ENCODE measurements at regions not wholly inside any gene's neighbourhood (a gene's known extent, or its start where the extent isn't known, plus 50 kb on each side); places are given as distances from the start of the nearest gene placed in this dataset.

GRCh38 chr16:55398762-55399161 is 74.8 kb downstream of the IRX6 start:
- Mint-ChIP-seq H3K27me3 (ENCODE audit: low read depth) (peaks cover 57% of the 10 kb centered on the region), H3K36me3 (no peaks in the 10 kb centered on the region), H3K4me1 (no peaks in the 10 kb centered on the region), H3K9me3 (no peaks in the 10 kb centered on the region), H3K4me3 (no peak overlapping the region), H3K27ac (no peak overlapping the region)
- TF ChIP-seq, protein P1, sequence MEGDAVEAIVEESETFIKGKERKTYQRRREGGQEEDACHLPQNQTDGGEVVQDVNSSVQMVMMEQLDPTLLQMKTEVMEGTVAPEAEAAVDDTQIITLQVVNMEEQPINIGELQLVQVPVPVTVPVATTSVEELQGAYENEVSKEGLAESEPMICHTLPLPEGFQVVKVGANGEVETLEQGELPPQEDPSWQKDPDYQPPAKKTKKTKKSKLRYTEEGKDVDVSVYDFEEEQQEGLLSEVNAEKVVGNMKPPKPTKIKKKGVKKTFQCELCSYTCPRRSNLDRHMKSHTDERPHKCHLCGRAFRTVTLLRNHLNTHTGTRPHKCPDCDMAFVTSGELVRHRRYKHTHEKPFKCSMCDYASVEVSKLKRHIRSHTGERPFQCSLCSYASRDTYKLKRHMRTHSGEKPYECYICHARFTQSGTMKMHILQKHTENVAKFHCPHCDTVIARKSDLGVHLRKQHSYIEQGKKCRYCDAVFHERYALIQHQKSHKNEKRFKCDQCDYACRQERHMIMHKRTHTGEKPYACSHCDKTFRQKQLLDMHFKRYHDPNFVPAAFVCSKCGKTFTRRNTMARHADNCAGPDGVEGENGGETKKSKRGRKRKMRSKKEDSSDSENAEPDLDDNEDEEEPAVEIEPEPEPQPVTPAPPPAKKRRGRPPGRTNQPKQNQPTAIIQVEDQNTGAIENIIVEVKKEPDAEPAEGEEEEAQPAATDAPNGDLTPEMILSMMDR (IDR thresholded peaks at IDR 0.05; ENCODE audit: unreplicated experiment): no peak
- DNase-seq (ENCODE audit: low spot score in 2 of 2, unreplicated experiment in 2 of 2): no peak

- H3K36me3 Mint-ChIP-seq: no peaks in the 10 kb centered on the region
- no peak for DNase-seq (ENCODE audit: low spot score in 2 of 2, unreplicated experiment in 2 of 2)
- no peak overlapping the region for H3K27ac Mint-ChIP-seq
- TF ChIP-seq, protein P1 (IDR thresholded peaks at IDR 0.05; ENCODE audit: unreplicated experiment): no peak
- H3K4me3 Mint-ChIP-seq: no peak overlapping the region
- H3K9me3 Mint-ChIP-seq: no peaks in the 10 kb centered on the region
- peaks cover 62% of the 10 kb centered on the region for H3K27me3 Mint-ChIP-seq (ENCODE audit: low read depth)
- H3K4me1 Mint-ChIP-seq: no peaks in the 10 kb centered on the region
These were observed 75.9 kb downstream of the IRX6 start for GRCh38 chr16:55399911-55400310.

DNA sequence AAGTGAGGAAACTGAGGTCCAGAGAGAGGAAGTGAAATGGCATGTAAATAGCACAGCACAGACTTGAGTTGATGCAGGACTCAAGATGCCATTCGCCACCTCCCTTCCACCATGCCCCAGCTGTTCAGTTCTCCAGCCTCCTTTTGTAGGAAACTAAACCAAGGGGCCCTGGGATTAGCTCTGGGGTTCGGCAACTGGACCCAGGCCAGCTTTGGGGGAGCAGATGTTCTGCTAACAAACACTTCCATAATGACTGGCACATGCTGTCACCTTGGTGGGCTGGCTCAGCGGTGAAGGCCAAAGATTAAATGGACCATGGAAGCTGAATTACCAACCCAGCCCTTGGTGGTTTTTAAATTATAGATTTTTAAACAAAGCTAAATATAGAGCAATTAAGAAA is 77.0 kb downstream of the IRX6 start:
- Mint-ChIP-seq H3K36me3 (no peaks in the 10 kb centered on the region), H3K27me3 (ENCODE audit: low read depth) (peaks cover 65% of the 10 kb centered on the region), H3K27ac (no peak overlapping the region), H3K9me3 (no peaks in the 10 kb centered on the region), H3K4me3 (no peak overlapping the region), H3K4me1 (no peaks in the 10 kb centered on the region)
- TF ChIP-seq, protein P1 (IDR thresholded peaks at IDR 0.05; ENCODE audit: unreplicated experiment): no peak
- no peak for DNase-seq (ENCODE audit: low spot score in 2 of 2, unreplicated experiment in 2 of 2)

DNA sequence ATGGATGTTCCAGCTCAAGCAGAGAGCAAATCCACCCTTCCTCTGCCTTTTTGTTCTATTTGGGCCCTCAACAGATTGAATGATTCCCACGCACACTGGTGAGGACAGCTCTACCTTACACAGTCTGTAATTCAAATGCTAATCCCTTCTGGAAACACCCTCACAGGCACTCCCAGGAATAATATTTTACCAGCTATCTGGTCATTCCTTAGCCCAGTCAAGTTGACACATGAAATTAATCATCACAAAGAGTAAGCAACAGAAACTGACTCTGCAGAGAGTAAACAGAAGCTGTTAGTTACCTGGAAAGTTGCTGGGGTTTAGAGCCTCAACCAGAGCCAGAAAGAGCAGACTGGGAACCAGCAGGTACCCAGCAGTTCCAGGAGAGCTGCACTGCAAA is 75.5 kb upstream of the MMP2 start:
- H3K4me1 Mint-ChIP-seq: no peaks in the 10 kb centered on the region
- H3K36me3 Mint-ChIP-seq: no peaks in the 10 kb centered on the region
- DNase-seq (ENCODE audit: low spot score in 2 of 2, unreplicated experiment in 2 of 2): no peak
- TF ChIP-seq, protein P1 (IDR thresholded peaks at IDR 0.05; ENCODE audit: unreplicated experiment): no peak
- H3K4me3 Mint-ChIP-seq: no peak overlapping the region
- no peak overlapping the region for H3K27ac Mint-ChIP-seq
- peaks cover 74% of the 10 kb centered on the region for H3K27me3 Mint-ChIP-seq (ENCODE audit: low read depth)
- H3K9me3 Mint-ChIP-seq: peaks cover 4% of the 10 kb centered on the region

DNA sequence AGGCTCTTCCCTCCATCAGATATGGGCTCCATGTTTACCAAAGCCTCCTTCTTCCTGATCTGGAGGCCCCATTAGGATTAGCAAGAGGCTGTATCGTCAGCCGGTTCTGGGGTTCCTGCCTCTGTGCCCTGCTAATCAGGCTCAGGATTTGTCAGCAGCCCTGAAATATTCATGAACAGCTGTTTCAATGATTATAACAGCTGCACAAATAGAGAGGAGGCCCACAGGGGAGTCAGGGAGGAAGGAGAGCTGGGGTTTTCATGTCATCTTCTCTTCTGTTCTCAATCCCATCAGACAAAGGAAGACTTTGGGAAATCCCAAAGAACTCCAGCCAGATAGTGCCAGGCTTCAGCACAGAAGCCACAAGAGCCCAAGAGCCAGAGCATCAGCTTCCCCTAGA is 72.3 kb upstream of the MMP2 start:
- H3K36me3 Mint-ChIP-seq: no peaks in the 10 kb centered on the region
- H3K4me1 Mint-ChIP-seq: no peaks in the 10 kb centered on the region
- no peak overlapping the region for H3K27ac Mint-ChIP-seq
- H3K4me3 Mint-ChIP-seq: no peak overlapping the region
- H3K27me3 Mint-ChIP-seq (ENCODE audit: low read depth): peaks cover 84% of the 10 kb centered on the region
- peaks cover 4% of the 10 kb centered on the region for H3K9me3 Mint-ChIP-seq
- DNase-seq (ENCODE audit: low spot score in 2 of 2, unreplicated experiment in 2 of 2): no peak
- TF ChIP-seq, protein P1 (IDR thresholded peaks at IDR 0.05; ENCODE audit: unreplicated experiment): no peak

GRCh38 chr16:55408661-55409060 is 70.3 kb upstream of the MMP2 start:
- Mint-ChIP-seq H3K4me1 (no peaks in the 10 kb centered on the region), H3K27ac (no peak overlapping the region), H3K27me3 (ENCODE audit: low read depth) (peaks cover 87% of the 10 kb centered on the region), H3K9me3 (peaks cover 4% of the 10 kb centered on the region), H3K36me3 (no peaks in the 10 kb centered on the region), H3K4me3 (no peak overlapping the region)
- DNase-seq (ENCODE audit: low spot score in 2 of 2, unreplicated experiment in 2 of 2): no peak
- TF ChIP-seq, protein P1 (IDR thresholded peaks at IDR 0.05; ENCODE audit: unreplicated experiment): no peak
